GM18870 (cell line): ENCODE measurements at regions not wholly inside any gene's neighbourhood (a gene's known extent, or its start where the extent isn't known, plus 50 kb on each side); places are given as distances from the start of the nearest gene placed in this dataset.
"Not testable (repeated sequence)": the region's sequence is repeated elsewhere in the genome, so short reads cannot be mapped to it uniquely, and the experiment has no call there.

Source experiments
- ATAC-seq: cut with Tn5 transposase; IDR thresholded peaks from one replicate; pipeline ENCODE4 v1.9.1; 2021; ENCODE audit warnings: moderate library complexity; ENCODE audit not compliant: unreplicated experiment

DNA sequence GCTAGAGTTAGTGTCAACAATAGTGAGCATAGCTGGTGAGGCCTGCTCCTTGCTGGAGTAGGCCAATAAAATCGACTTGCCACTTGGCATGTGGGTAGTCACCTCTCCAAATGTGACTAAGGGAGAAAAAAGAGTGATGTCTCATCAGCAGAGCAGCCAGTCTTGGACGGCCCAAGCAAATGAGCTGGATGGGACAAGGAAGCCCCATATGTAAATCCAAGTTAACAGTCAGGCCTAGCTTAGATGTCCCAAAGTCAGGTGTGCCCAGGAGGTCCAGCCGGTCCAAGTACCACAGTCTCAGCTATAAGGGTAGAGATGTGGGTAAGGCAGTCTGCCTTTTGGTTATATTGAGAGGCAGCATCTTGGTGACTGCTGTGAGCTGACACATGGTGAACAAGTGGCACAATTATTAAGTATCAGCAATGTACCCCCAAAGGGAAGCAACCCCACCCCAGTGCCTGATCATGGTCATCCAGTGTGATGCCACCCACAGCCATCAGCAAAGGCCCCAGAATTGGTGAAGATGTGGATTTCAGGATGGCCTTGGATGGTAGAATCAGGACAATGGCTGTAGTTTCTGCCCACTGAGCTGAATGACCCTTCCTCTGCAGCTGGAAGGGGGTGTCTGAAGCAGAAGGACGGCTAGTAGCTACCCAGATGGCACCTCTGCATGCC is 83.4 kb downstream of the TNFRSF13B start:
- no peak for ATAC-seq

DNA sequence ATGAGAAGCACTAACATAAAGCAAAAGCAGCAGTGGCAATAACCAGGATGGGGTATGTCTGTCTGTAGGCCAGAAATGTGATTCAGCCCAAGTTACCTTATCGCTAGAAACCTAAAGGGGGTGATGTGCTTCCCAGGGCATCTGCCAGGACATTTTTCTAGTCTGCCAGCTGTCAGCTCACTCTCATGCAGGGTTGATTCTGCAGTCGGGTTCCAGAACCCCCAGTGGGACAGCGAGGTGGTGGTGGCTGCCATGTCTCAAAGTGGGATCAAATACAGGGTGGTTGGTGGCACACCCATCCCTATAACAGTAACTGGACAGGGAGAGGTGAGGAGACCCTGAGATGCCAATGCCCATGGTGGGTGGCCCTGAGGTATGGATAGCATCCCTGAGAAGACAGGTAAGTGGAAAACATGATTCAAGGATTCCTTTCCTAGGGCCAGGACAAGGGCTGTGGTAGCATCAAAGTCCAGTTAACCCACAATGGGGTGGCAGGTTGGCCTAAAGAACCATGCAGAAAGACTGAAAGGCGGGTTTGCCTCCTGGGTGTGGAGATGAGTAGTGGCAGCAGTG is 84.3 kb downstream of the TNFRSF13B start:
- ATAC-seq = no peak

DNA sequence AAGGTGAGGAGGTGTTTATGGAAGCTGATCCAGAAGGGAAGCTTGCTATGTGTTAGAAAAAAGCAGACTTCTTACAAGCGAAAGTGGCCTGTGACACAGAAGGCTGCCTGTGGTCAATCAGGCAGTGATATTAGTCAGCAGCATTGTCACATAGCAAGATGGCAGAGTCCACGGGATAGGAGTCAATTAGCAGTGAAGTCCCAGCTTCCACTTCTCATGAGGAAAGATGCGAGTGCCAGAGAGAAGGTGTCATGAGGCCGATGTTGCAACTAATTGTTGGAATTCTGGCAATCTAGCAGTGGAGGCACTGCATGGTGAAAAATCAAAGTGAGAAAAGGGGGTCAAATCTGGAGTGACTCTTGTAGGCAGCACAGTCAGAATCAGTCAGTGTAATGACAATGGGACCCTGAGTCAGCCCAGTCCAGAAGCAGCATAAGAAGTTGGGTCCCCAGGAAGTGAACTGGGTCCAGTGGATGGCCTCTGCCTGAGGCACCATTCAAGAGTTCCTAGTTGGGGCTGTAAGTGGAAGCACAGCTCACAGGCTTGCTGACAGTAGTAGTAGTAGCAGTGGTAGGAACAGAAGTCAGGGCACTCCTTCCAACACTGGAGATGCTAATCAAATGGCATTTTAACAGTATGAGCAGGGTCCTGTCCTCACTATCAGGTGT is 85.1 kb downstream of the TNFRSF13B start:
- ATAC-seq = peak; percentile 68

DNA sequence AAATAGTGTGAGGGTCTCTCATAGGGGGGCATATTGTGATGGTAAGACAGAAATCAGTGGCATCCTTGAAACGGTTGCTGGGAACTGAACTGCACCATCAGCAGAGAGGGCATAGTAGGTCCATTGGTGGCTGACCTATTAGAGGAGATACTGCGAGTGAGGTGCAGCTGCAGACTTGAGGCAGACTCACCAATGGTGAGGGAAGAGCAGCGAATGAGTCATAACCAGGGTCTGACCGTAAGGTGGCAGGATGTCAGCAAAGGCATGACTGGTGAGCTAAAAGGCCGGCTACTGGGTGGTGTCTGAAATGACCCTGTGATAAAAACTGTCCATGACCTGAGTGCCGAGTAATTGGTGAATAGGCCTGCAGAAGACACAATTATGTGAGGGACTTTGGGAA is 86.7 kb downstream of the TNFRSF13B start:
- not testable (repeated sequence) for ATAC-seq

DNA sequence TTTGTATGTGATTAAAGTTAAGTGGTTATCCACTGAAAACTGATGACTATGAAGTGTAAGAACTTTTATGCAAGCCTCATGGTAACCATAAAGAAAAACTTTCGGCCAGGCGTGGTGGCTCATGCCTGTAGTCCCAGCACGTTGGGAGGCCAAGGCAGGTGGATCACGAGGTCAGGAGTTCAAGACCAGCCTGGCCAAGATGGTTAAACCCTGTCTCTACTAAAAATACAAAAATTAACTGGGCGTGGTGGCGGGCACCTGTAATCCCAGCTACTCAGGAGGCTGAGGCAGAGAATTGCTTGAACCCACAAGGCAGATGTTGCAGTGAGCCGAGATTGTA is 89.0 kb downstream of the TNFRSF13B start:
- not testable (repeated sequence) for ATAC-seq

DNA sequence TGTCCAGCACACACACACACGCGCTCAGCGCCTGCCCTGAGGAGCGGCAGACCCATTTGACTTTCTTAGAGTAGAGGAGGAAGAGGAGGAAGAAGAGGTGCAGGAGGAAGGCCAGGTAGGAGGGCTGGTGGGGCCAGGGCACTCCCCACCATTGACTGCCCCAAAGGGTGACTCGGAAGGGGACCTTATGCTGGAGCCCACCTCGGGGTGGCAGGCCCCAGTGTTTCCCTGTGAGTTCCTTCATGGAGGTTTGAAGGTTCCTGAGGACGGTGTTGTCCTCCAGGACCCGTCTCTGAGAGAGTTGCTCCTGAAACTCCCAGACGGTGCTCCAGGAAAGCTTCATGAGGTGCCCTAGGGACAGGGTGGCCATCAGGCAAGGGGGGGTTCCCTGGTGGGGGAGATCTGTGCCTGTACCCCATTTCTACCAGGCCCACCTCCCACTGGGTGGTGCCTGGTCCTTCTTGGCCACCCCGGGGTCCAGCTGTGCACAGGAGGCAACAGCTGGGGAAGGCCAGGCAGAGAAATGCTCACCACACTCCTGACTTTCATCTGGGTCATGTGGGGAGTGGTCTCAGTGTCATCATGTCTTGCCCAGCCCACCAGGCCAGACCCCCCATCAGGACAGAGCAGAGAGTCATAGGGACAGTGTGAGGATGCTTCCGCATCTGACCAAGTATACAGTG is 89.5 kb downstream of the TNFRSF13B start:
- no peak for ATAC-seq

DNA sequence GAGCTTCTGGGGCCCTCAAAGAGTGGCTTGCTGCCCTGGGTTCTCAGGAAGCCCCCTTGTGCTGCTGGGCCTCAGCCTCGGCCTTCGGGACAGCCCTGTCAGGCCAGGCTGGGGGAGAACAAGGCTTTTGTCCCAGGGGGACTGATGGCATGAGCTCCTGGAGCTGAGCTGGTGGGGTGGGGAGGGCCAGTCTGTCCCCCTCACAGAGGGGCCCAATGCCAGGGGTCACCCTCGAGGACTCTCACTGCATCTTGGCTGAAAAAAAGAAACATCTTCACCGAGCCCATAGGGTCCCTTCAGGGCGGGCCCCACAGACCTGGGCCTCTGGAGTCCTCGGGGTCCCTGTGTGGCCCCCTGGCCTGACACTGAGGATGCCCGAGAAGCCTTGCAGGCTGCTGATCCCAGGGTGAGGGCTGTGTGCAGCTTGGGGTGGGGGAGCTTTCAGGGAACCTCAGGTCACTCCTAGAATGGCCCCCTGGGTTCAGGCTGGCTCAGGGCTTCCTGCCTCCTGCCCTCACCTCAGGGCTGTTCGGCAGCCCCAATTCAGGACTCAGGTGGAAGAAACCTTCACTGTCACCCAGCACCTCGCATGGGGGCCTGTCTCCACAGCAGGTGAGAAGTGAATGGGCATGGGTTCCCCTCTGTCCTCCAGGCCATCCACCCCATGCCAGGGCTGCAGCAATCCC is 90.5 kb downstream of the TNFRSF13B start:
- ATAC-seq = no peak

DNA sequence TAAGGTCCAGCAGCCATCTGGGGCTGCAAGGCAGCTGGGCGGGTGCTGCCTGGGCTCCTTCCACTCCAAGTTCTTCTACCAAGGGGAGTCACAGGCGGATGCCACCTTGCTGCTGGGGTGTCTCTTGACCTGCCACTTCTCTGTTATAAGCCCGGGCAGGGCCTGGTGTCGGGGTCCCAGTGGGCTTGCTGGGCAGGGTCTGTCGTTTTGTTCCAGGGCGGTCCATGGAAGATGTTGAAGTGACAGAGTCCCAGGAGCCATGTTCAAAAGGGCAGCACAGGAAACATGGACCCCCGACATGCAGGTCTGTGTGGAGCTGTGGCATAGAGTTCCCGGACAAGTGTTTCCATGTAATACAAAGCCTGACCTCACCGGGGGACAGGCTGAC is 91.1 kb downstream of the TNFRSF13B start:
- ATAC-seq = no peak

DNA sequence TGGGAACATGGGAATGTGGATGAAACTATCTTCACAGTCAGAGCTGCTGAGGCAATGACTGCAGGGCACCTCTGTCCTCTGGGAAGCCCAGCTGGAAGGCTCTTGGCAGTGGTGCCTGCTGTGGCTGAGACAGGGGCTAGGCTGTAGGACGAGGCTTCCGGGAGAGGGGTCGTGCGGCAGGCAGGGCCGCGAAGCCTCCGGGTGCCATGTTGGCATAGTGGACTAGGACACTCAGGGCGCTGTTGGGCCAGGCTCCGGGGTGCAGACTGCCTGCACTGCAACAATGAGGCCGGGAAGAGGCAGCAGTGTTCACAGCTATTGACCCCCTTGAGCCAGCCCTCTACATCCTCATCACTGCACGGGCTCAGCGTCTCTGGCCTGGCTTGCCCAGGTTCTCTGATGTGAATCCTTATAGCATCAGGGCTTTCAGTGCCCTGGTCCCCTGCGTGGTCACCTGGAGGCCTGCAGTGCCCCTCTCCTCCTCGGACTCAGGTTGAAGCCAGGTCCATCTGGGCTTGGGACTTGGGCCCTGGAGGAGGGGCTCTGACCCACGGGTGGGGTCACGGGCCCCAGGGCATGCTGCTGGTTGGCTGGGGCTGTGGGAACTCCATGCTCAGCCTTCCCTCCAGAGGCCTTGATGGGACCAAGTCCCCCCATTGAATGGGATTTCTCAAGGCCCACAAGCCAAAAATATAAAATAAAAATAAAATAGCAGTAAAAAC is 91.6 kb downstream of the TNFRSF13B start:
- no peak for ATAC-seq

DNA sequence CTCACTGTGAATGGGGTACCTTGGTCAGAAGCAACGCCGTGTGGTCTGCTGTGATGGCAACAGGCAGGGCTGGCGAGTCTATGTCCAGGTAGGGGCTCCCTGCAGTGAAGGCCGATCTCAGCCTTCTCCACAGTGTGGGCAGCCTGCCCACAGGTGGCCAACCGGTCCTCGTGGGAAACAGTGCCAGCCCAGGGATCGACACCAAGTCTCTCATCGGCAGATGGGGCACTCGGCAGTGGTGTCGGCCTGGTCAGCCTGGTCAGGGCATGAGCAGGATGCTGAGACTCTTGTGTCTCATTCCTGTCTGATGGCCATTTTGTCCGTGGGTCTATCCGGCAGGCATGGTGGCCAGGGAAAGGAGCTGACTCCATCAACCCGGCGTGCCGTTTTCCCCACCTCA is 92.2 kb downstream of the TNFRSF13B start:
- no peak for ATAC-seq

DNA sequence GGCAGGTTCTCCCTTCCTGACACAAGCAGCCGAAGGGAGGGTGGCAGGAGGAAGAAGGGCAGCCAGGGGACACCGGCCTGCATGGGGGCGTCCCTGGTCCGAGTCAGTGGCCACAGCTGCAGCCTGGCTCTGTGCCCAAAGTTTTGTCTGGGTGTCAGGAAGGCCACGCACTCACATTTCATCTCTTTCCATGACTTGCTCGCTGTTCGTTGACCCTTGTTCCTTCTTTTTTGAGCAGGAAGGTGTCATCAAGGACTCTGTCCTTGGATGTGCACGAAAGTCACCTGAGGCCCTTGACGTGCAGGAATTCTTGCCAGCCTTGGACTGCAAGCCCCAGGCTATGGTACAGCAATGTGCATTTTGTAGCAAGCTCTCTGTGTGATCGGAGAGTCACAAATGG is 93.3 kb downstream of the TNFRSF13B start:
- ATAC-seq = no peak

DNA sequence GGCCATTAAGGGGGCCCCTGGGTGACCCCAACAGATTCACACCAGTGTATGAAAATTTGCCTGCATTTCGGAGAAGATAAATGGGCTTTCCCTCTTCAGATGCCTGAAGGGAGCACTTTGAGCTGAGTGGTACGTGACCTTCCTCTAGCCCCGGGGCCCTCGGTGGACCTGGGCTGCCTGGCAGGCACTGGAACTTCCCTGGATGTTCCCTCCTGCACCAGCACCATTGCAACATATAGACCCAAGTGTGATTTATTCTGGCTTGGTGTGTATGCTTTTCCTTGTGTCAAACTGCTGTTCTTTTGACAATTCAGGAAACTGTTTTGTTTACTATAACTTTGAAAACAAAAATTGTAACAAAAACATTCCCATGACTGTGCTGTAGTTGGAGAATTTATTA is 93.8 kb downstream of the TNFRSF13B start:
- no peak for ATAC-seq

DNA sequence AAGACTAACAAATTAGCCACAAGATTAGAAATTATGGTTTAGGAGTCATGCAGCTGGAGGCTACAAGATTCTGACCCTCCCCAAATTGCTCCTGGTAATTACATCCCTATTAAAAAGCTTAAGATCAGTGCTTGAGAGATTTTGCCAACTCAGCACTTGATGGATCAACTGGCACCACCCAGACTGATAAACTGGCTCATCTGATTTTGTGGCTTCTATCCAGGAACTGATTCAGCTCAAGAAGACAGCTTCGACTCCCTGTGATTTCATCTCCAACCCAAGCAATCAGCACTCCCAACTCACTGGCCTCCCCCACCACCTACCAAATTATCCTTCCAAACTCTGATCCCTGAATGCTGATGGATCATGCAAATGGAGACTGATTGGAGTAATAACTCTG is 94.8 kb downstream of the TNFRSF13B start:
- no peak for ATAC-seq

DNA sequence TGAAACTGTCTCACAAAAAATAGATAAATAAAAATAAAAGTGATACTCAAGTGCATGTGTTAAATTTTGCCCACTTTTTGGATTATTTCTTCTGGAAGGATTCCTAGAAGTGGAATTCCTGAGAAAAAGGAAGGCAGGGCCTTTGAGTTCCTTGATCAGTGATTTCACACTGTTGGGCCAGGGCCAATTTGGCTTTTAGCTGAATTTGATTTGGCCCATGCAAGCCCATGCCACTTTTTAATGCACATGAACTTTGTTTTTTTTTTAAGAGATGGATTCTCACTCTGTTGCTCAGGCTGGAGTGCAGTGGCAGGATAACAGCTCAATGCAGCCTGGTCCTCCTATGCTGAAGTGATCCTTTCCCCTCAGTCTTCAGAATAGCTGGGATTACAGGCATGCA is 96.3 kb downstream of the TNFRSF13B start:
- ATAC-seq = no peak

DNA sequence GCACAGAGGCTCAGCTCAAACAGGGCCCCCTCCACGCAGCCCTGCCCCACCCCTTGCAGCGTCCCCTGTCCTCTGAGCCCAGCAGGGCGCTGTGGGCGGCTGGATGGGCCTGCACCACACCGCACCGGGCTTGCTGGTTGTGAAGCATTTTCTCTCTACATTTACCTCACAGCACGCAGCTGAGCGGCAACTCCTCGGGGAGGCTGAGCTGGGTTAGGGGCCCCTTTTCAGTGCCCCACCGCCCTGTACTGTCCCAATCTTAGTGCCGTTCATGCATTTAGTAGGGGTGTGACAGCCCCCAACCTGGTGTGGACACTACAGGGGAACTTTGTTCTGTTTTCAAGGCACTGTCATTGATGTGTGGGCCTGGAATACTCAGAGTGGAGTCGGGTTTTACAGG is 97.7 kb downstream of the TNFRSF13B start:
- ATAC-seq = not testable (repeated sequence)

DNA sequence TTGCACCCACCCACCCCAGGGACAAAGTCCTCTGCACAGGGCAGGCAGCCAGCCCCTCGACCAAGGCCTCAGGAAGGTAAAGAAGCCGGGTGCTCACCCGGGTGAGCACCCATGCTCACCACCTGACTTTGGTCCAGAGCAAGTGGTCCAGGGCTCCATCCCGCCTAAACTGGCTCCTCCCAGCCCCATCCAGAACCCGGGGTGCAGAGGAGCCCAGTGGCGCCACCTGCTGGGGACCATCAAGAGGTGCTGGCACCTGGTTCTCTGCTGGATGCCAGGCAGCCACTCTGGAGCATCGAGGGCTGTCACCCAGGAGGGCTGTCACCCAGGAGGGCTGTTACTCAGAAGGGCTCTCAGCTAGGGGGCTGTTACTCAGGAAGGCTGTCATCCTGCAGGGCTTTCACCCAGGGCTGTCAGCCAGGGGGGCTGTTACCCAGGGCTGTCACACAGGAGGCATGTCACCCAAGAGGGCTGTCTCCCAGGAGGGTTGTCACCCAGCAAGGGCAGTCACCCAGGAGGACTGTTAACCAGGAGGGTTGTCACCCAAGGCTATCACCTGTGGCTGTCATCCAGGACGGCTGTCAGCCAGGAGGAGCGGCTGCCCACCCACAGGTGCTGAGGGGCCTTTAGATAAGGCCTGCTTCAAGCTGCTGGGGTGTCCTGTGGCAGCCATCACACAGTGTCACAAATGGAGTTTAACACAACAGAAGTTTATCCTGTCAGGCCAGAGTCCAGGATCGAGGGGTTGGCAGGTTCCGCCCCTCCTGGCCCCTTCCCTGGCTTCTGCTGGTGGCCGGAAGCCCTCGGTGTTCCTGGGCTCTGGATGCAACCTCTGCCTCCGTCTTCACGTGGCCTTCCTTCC is 98.5 kb downstream of the TNFRSF13B start:
- no peak for ATAC-seq

DNA sequence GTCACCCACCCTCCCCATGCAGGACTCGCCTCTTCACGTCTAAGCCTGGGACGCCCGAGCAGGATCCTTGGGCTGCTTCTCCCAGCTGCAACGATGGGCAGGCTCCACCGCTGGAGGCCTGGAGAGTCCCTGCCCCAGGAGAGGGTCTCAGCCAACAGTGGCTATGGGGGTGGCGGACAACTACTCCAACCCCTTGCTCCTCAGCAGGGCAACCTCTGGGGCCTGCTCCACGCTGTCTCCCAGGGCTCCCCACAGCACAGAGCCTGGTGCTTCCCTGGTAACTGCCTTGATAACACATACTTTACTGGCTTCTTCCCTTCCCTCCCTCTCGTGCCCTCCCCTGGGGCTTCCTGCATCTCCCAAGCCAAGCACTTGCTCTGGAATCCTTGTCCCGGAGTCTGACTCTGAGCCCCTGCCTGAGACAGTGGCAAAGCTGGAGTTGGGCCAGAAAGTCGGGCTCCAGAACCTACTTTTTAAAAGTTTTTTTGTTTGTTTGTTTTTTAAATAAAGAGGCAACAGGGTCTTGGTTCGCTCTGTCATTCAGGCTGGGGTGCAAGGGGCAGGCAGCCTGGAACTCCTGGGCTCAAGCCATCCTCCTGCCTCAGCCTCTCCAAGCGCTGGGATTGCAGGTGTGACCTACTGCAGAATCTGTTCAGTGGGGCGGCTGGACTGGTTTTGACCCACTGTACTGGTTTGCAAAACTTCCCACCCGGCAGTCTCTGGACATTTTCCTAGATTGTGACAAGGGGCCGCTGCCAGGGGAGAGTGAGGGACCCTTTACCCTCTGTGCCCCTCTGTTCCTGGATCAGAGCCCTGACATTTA is 99.4 kb downstream of the TNFRSF13B start:
- no peak for ATAC-seq

DNA sequence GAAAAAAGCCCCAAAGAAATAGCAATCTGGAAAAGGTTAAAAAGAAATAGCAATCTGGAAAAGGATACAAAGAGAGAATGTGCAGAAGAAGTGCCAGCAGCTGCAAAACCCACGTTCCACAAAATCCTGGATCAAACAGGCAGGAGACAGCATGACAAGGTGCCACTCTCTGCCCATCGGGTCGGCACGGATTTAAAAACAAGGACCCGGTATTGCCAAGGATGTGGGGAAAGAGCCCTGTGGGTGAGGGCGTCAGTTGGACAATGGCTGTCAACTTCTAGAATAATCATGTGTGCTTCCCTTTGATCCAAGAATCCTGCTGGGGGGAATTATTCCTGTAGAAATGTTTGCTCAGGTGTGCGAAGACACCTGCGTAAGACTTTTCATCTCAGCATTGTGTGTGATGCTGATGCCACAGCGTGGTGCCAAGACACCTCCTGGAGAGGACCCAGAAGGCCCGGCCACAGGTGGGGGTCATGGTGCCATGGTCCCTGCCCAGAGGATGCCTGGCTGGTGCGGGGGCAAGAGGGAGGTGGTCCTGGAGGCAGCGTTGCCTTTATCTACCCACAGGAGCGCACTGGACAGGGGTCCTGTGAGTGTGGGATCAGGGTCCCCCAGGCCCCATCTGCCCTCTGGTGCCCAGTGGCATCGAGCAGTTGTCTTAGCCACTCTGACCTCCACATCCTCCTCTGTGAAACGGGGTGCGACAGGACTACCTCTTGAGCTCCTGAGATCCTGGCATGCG is 100.3 kb downstream of the TNFRSF13B start:
- ATAC-seq = not testable (repeated sequence)
